H1 (cell line): ENCODE measurements at regions not wholly inside any gene's neighbourhood (a gene's known extent, or its start where the extent isn't known, plus 50 kb on each side); places are given as distances from the start of the nearest gene placed in this dataset.

Experiments
- CTCF ChIA-PET: fragments of 300-600 bp; sonication (Branson Sonifier 250); formaldehyde crosslinking; loops from one replicate; lab custom pipeline; 2021; ENCODE audit not compliant: partially characterized antibody; lab: Charles Lee
- POLR2A ChIA-PET: fragments of 300-600 bp; sonication (Branson Sonifier 250); formaldehyde crosslinking; loops from one replicate; lab custom pipeline; 2021; ENCODE audit warnings: inconsistent platforms; ENCODE audit not compliant: partially characterized antibody; lab: Charles Lee
- DNase-seq, 2 experiments: peaks; one replicate each; pipeline versions ENCODE4 v3.0.0 to v3.0.0-alpha.2; 2010 to 2022; ENCODE audit warnings: low spot score in 2 of 2, low read depth in 1 of 2, mixed read lengths in 1 of 2
- FAIRE-seq: peaks from 2 replicates; lab custom pipeline; 2011; peaks lifted over from hg19 to GRCh38; lab: Jason Lieb, UNC
- H2AFZ ChIP-seq: 2 replicates; pipeline ENCODE4 v1.8.1; 2012; ENCODE audit warnings: low read length, inconsistent platforms
- H2AK5ac ChIP-seq: 2 replicates; pipeline ENCODE4 v1.6.1; 2013; ENCODE audit warnings: low read depth, low read length
- H2BK120ac ChIP-seq: replicated peaks from 2 replicates; pipeline ENCODE3; 2013; ENCODE audit warnings: low read depth, low read length, inconsistent platforms
- H2BK12ac ChIP-seq: 2 replicates; pipeline ENCODE4 v1.6.1; 2013; ENCODE audit warnings: low read depth, low read length
- H2BK15ac ChIP-seq: 2 replicates; pipeline ENCODE4 v1.6.1; 2013; ENCODE audit warnings: low read length
- H2BK20ac ChIP-seq: 2 replicates; pipeline ENCODE4 v1.6.1; 2013; ENCODE audit warnings: low read length
- H2BK5ac ChIP-seq: 2 replicates; pipeline ENCODE4 v1.6.1; 2013; ENCODE audit warnings: low read depth, low read length
- H3K14ac ChIP-seq: 2 replicates; pipeline ENCODE4 v1.6.1; 2013; ENCODE audit warnings: inconsistent platforms; ENCODE audit not compliant: insufficient read length
- H3K18ac ChIP-seq: 2 replicates; pipeline ENCODE4 v1.6.1; 2013; ENCODE audit warnings: low read length; ENCODE audit errors: extremely low read depth
- H3K23ac ChIP-seq: 2 replicates; pipeline ENCODE4 v1.6.1; 2013; ENCODE audit warnings: inconsistent platforms; ENCODE audit not compliant: insufficient read length
- H3K23me2 ChIP-seq: 2 replicates; pipeline ENCODE4 v1.6.1; 2013; ENCODE audit warnings: low read depth, low read length
- H3K27ac ChIP-seq: 2 replicates; pipeline ENCODE4 v1.6.1; 2011; ENCODE audit warnings: low read depth, low read length, inconsistent platforms
- H3K27me3 ChIP-seq, 4 experiments: replicated peaks in 1 of 4; 1 replicate in 1 of 4; 2 replicates in 3 of 4; pipeline versions ENCODE4 v1.6.1 to v1.8.1; 2011 to 2013; ENCODE audit warnings: low read length in 3 of 4, mild to moderate bottlenecking in 3 of 4, inconsistent platforms in 2 of 4, mixed read lengths in 2 of 4, moderate library complexity in 1 of 4; ENCODE audit not compliant: control insufficient read depth in 3 of 4, insufficient read depth in 3 of 4; ENCODE audit errors: extremely low read depth in 1 of 4
- H3K36me3 ChIP-seq, 4 experiments: 2 replicates each; pipeline versions ENCODE4 v1.6.1 to v1.8.1; 2011 to 2013; ENCODE audit warnings: mild to moderate bottlenecking in 4 of 4, low read length in 3 of 4, moderate library complexity in 2 of 4, control low read depth in 1 of 4, inconsistent platforms in 1 of 4; ENCODE audit not compliant: insufficient read depth in 4 of 4, control insufficient read depth in 2 of 4
- H3K4ac ChIP-seq: replicated peaks from 2 replicates; pipeline ENCODE3; 2013; ENCODE audit warnings: low read length, low read depth, mixed read lengths, inconsistent platforms; ENCODE audit not compliant: insufficient read length
- H3K4me1 ChIP-seq, 4 experiments: replicated peaks in 1 of 4; 1 replicate in 1 of 4; 2 replicates in 3 of 4; pipeline versions ENCODE4 v1.6.1 to v1.8.1; 2011 to 2013; ENCODE audit warnings: low read length in 3 of 4, inconsistent platforms in 2 of 4, mixed read lengths in 1 of 4; ENCODE audit not compliant: insufficient read depth in 4 of 4, control insufficient read depth in 3 of 4
- H3K4me2 ChIP-seq, 2 experiments: 2 replicates each; pipeline versions ENCODE4 v1.6.1 to v1.8.1; 2011 to 2013; ENCODE audit warnings: low read depth in 2 of 2, low read length in 2 of 2, control low read depth in 1 of 2, inconsistent platforms in 1 of 2, mild to moderate bottlenecking in 1 of 2; ENCODE audit not compliant: insufficient read depth in 1 of 2
- H3K4me3 ChIP-seq, 4 experiments: fragments of 200-600, 300-600 bp in 1 of 4; sonication (generic), shearing (Covaris generic), sonication (Bioruptor Twin) in 1 of 4; 2 replicates each; pipeline versions ENCODE4 v1.5.1 to v1.8.1; 2011 to 2016; ENCODE audit warnings: low read length in 4 of 4, low read depth in 3 of 4, control low read depth in 2 of 4, inconsistent platforms in 2 of 4, mild to moderate bottlenecking in 2 of 4, mixed read lengths in 1 of 4, moderate library complexity in 1 of 4; ENCODE audit not compliant: insufficient read depth in 2 of 4; ENCODE audit errors: extremely low read depth in 1 of 4
- H3K56ac ChIP-seq: replicated peaks from 2 replicates; pipeline ENCODE3; 2013; ENCODE audit warnings: low read depth, mild to moderate bottlenecking, mixed read lengths, low read length, inconsistent platforms; ENCODE audit not compliant: insufficient read length
- H3K79me1 ChIP-seq: 2 replicates; pipeline ENCODE4 v1.6.1; 2013; ENCODE audit warnings: low read depth, low read length, control low read depth
- H3K79me2 ChIP-seq, 2 experiments: 2 replicates each; pipeline versions ENCODE4 v1.6.1 to v1.8.1; 2012 to 2013; ENCODE audit warnings: low read length in 2 of 2, mild to moderate bottlenecking in 2 of 2, inconsistent platforms in 1 of 2; ENCODE audit not compliant: insufficient read depth in 2 of 2, control insufficient read depth in 1 of 2
- H3K9ac ChIP-seq, 4 experiments: replicated peaks in 1 of 4; 1 replicate in 1 of 4; 2 replicates in 3 of 4; pipeline versions ENCODE4 v1.6.1 to v1.8.1; 2011 to 2013; ENCODE audit warnings: low read depth in 3 of 4, low read length in 3 of 4, control low read depth in 2 of 4, mild to moderate bottlenecking in 2 of 4, moderate library complexity in 2 of 4, inconsistent platforms in 1 of 4; ENCODE audit errors: extremely low read depth in 1 of 4
- H3K9me3 ChIP-seq, 2 experiments: 2 replicates each; pipeline versions ENCODE4 v1.6.1 to v1.8.1; 2012 to 2013; ENCODE audit warnings: mild to moderate bottlenecking in 2 of 2, moderate library complexity in 2 of 2, control low read depth in 1 of 2, inconsistent platforms in 1 of 2, low read depth in 1 of 2, low read length in 1 of 2, mixed read lengths in 1 of 2; ENCODE audit not compliant: insufficient read depth in 2 of 2
- H4K20me1 ChIP-seq, 2 experiments: replicated peaks in 1 of 2; 2 replicates each; pipeline versions ENCODE3 to v1.8.1; 2011 to 2013; ENCODE audit warnings: inconsistent platforms in 2 of 2, low read length in 2 of 2, mild to moderate bottlenecking in 1 of 2; ENCODE audit not compliant: insufficient read depth in 2 of 2, control insufficient read depth in 1 of 2
- H4K5ac ChIP-seq: 2 replicates; pipeline ENCODE4 v1.6.1; 2013; ENCODE audit warnings: low read length, low read depth, mixed read lengths, inconsistent platforms; ENCODE audit not compliant: insufficient read length
- H4K8ac ChIP-seq: 2 replicates; pipeline ENCODE4 v1.8.0; 2013; ENCODE audit warnings: mild to moderate bottlenecking, moderate library complexity, low read length, inconsistent platforms; ENCODE audit not compliant: insufficient read depth; ENCODE audit errors: extremely low read depth
- H4K91ac ChIP-seq: replicated peaks from 2 replicates; pipeline ENCODE3; 2013; ENCODE audit warnings: low read length, mixed read lengths, inconsistent platforms; ENCODE audit not compliant: insufficient read length
- CBX8 ChIP-seq: fragments of 300-800, 300-1000 bp; sonication (generic); IDR thresholded peaks from 2 replicates; pipeline ENCODE4 v1.7.1; 2016; ENCODE audit warnings: low read depth, low read length, borderline replicate concordance
- CHD2 ChIP-seq: IDR thresholded peaks from 2 replicates; pipeline ENCODE4 v1.6.1; 2012; ENCODE audit warnings: low read length, improper control_type of control experiment
- JUND ChIP-seq: IDR thresholded peaks from 2 replicates; pipeline ENCODE4 v1.6.1; 2011; ENCODE audit warnings: mild to moderate bottlenecking, improper control_type of control experiment, low read length
- KDM1A ChIP-seq: fragments of 200-600, 300-600 bp; sonication (generic); IDR thresholded peaks from 2 replicates; pipeline ENCODE4 v1.7.1; 2016; ENCODE audit warnings: mild to moderate bottlenecking, low read length, borderline replicate concordance
- SIX5 ChIP-seq: IDR thresholded peaks from 2 replicates; pipeline ENCODE4 v1.6.1; 2011; ENCODE audit warnings: mild to moderate bottlenecking, low read depth, low read length
- WGBS, 2 experiments: shearing (Covaris generic) in 1 of 2; methylation state at CpG; one replicate each; pipeline versions ENCODE4 v1.1.6 to v1.1.7; 2013 to 2015; ENCODE audit warnings: low lambda C conversion rate in 2 of 2, mixed read lengths in 2 of 2, inconsistent platforms in 1 of 2, low coverage in 1 of 2, missing lambda C conversion rate in 1 of 2; ENCODE audit not compliant: insufficient replicate concordance in 2 of 2, insufficient coverage in 1 of 2, insufficient read length in 1 of 2; ENCODE audit errors: extremely low coverage in 1 of 2, missing lambda C conversion rate in 1 of 2; 5-methylcytosine and 5-hydroxymethylcytosine counted together

- Histone ChIP-seq H4K8ac (no peak overlapping the region), H2BK15ac (no peak overlapping the region), H3K18ac (no peak overlapping the region), H3K56ac (no peak overlapping the region), H3K27me3 (no peaks in the 10 kb centered on the region), H3K4ac (no peak overlapping the region), H3K14ac (no peak overlapping the region), H3K23me2 (no peaks in the 10 kb centered on the region), H3K27ac (no peak overlapping the region), H3K9me3 (no peaks in the 10 kb centered on the region), H2BK20ac (no peak overlapping the region), H3K23ac (no peak overlapping the region), H4K91ac (no peak overlapping the region), H2AFZ (no peak overlapping the region), H3K36me3 (no peaks in the 10 kb centered on the region), H3K4me1 (no peaks in the 10 kb centered on the region), H3K79me2 (no peaks in the 10 kb centered on the region), H2BK120ac (no peak overlapping the region), H4K20me1 (no peaks in the 10 kb centered on the region), H2BK12ac (no peak overlapping the region), H2AK5ac (no peak overlapping the region), H3K79me1 (no peaks in the 10 kb centered on the region), H3K9ac (no peak overlapping the region), H4K5ac (no peak overlapping the region), H3K4me3 (no peak overlapping the region), H3K4me2 (no peak overlapping the region), H2BK5ac (no peak overlapping the region)
- no peak for FAIRE-seq
- ChIA-PET POLR2A (no interaction called here), CTCF (interaction anchor here (0.6 to 1.6 kb wide), 2 partner anchors 692 to 767 kb away, joined by 3 to 4 read pairs; no protein-coding TSS in a partner anchor)
- TF ChIP-seq KDM1A = no peak
- TF ChIP-seq CBX8 = no peak
- TF ChIP-seq JUND = no peak
- TF ChIP-seq SIX5 = no peak
- TF ChIP-seq CHD2 = no peak
- DNase-seq = no peak
- 89% methylated on average over 2 of the region's 2 CpGs; no CpG with 5 or more reads in 1 of the 2 experiments for WGBS, 2 experiments
These were observed 557.1 kb upstream of the CBLB start for GRCh38 chr3:106425916-106426315.
